ENCODE measurements at regions not wholly inside any gene's neighbourhood (a gene's known extent, or its start where the extent isn't known, plus 50 kb on each side); places are given as distances from the start of the nearest gene placed in this dataset.

- DNase-seq (no peak), FAIRE-seq (no peak)
- no peaks in the 10 kb centered on the region for H3K4me1 ChIP-seq (ENCODE audit: control insufficient read depth in 3 of 3, insufficient read depth in 2 of 3, low read depth in 1 of 3, low read length in 2 of 3)
Observed at GRCh38 chr2:12231288-12231687, 484.9 kb downstream of the LPIN1 start.

GRCh38 chr2:12232876-12233275 lies 483.9 kb upstream of the TRIB2 start:
- H3K27me3 ChIP-seq (ENCODE audit: control insufficient read depth in 3 of 3, insufficient read depth in 3 of 3, low read length in 3 of 3), result no peaks in the 10 kb centered on the region
- no peaks in the 10 kb centered on the region for H3K9me3 ChIP-seq (ENCODE audit: control insufficient read depth in 2 of 2, insufficient read depth in 1 of 2, low read depth in 1 of 2, low read length in 1 of 2)
- H3K27ac ChIP-seq (ENCODE audit: low read depth in 1 of 3, low read length in 2 of 3), result no peak overlapping the region
- DNase-seq (no peak), FAIRE-seq (no peak)
- no peaks in the 10 kb centered on the region for H3K4me1 ChIP-seq (ENCODE audit: control insufficient read depth in 3 of 3, insufficient read depth in 2 of 3, low read depth in 1 of 3, low read length in 2 of 3)
- H3K4me3 ChIP-seq (ENCODE audit: low read depth in 1 of 3, low read length in 3 of 3), result no peak overlapping the region
- H3K36me3 ChIP-seq (ENCODE audit: control insufficient read depth in 3 of 3, insufficient read depth in 2 of 3, low read depth in 1 of 3, low read length in 3 of 3), result no peaks in the 10 kb centered on the region
- WGBS, 3 donors, result 49 to 63% (median 59%) methylated on average over 3 of the region's 3 CpGs

More at GRCh38 chr2:12231288-12231687, 484.9 kb downstream of the LPIN1 start:
- H3K27me3 ChIP-seq (ENCODE audit: control insufficient read depth in 3 of 3, insufficient read depth in 3 of 3, low read length in 3 of 3), result no peaks in the 10 kb centered on the region
- no peak overlapping the region for H3K27ac ChIP-seq (ENCODE audit: low read depth in 1 of 3, low read length in 2 of 3)
- no peaks in the 10 kb centered on the region for H3K36me3 ChIP-seq (ENCODE audit: control insufficient read depth in 3 of 3, insufficient read depth in 2 of 3, low read depth in 1 of 3, low read length in 3 of 3)
- no peak overlapping the region for H3K4me3 ChIP-seq (ENCODE audit: low read depth in 1 of 3, low read length in 3 of 3)
- WGBS, 3 donors, result 70 to 87% (median 79%) methylated on average over 2 of the region's 2 CpGs
- no peaks in the 10 kb centered on the region for H3K9me3 ChIP-seq (ENCODE audit: control insufficient read depth in 2 of 2, insufficient read depth in 1 of 2, low read depth in 1 of 2, low read length in 1 of 2)

- WGBS, 3 donors, result 58 to 79% (median 76%) methylated on average over 4 of the region's 4 CpGs
- H3K36me3 ChIP-seq (ENCODE audit: control insufficient read depth in 3 of 3, insufficient read depth in 2 of 3, low read depth in 1 of 3, low read length in 3 of 3), result no peaks in the 10 kb centered on the region
- H3K4me1 ChIP-seq (ENCODE audit: control insufficient read depth in 3 of 3, insufficient read depth in 2 of 3, low read depth in 1 of 3, low read length in 2 of 3), result no peaks in the 10 kb centered on the region
- no peak for FAIRE-seq
- no peak overlapping the region for H3K4me3 ChIP-seq (ENCODE audit: low read depth in 1 of 3, low read length in 3 of 3)
- H3K9me3 ChIP-seq (ENCODE audit: control insufficient read depth in 2 of 2, insufficient read depth in 1 of 2, low read depth in 1 of 2, low read length in 1 of 2), result no peaks in the 10 kb centered on the region
- H3K27me3 ChIP-seq (ENCODE audit: control insufficient read depth in 3 of 3, insufficient read depth in 3 of 3, low read length in 3 of 3), result no peaks in the 10 kb centered on the region
- no peak for DNase-seq
- H3K27ac ChIP-seq (ENCODE audit: low read depth in 1 of 3, low read length in 2 of 3), result no peak overlapping the region
Observed at GRCh38 chr2:12236136-12236844, 480.4 kb upstream of the TRIB2 start.

- H3K4me3 ChIP-seq (ENCODE audit: low read depth in 1 of 3, low read length in 3 of 3), result no peak overlapping the region
- H3K9me3 ChIP-seq (ENCODE audit: control insufficient read depth in 2 of 2, insufficient read depth in 1 of 2, low read depth in 1 of 2, low read length in 1 of 2), result no peaks in the 10 kb centered on the region
- no peak overlapping the region for H3K27ac ChIP-seq (ENCODE audit: low read depth in 1 of 3, low read length in 2 of 3)
- H3K4me1 ChIP-seq (ENCODE audit: control insufficient read depth in 3 of 3, insufficient read depth in 2 of 3, low read depth in 1 of 3, low read length in 2 of 3), result no peaks in the 10 kb centered on the region
- no peaks in the 10 kb centered on the region for H3K27me3 ChIP-seq (ENCODE audit: control insufficient read depth in 3 of 3, insufficient read depth in 3 of 3, low read length in 3 of 3)
- DNase-seq (no peak), FAIRE-seq (no peak)
- no peaks in the 10 kb centered on the region for H3K36me3 ChIP-seq (ENCODE audit: control insufficient read depth in 3 of 3, insufficient read depth in 2 of 3, low read depth in 1 of 3, low read length in 3 of 3)
Observed at GRCh38 chr2:12240206-12240605, 476.5 kb upstream of the TRIB2 start.

GRCh38 chr2:12243381-12243780 lies 473.4 kb upstream of the TRIB2 start:
- no peak for DNase-seq
- WGBS, 3 donors, result 81 to 93% (median 91%) methylated on average over 2 of the region's 2 CpGs
- H3K36me3 ChIP-seq (ENCODE audit: control insufficient read depth in 3 of 3, insufficient read depth in 2 of 3, low read depth in 1 of 3, low read length in 3 of 3), result no peaks in the 10 kb centered on the region
- no peaks in the 10 kb centered on the region for H3K4me1 ChIP-seq (ENCODE audit: control insufficient read depth in 3 of 3, insufficient read depth in 2 of 3, low read depth in 1 of 3, low read length in 2 of 3)
- no peak for FAIRE-seq
- no peaks in the 10 kb centered on the region for H3K27me3 ChIP-seq (ENCODE audit: control insufficient read depth in 3 of 3, insufficient read depth in 3 of 3, low read length in 3 of 3)
- no peaks in the 10 kb centered on the region for H3K9me3 ChIP-seq (ENCODE audit: control insufficient read depth in 2 of 2, insufficient read depth in 1 of 2, low read depth in 1 of 2, low read length in 1 of 2)
- no peak overlapping the region for H3K4me3 ChIP-seq (ENCODE audit: low read depth in 1 of 3, low read length in 3 of 3)
- no peak overlapping the region for H3K27ac ChIP-seq (ENCODE audit: low read depth in 1 of 3, low read length in 2 of 3)

GRCh38 chr2:12244070-12244469 lies 472.7 kb upstream of the TRIB2 start:
- no peaks in the 10 kb centered on the region for H3K9me3 ChIP-seq (ENCODE audit: control insufficient read depth in 2 of 2, insufficient read depth in 1 of 2, low read depth in 1 of 2, low read length in 1 of 2)
- H3K4me3 ChIP-seq (ENCODE audit: low read depth in 1 of 3, low read length in 3 of 3), result no peak overlapping the region
- no peaks in the 10 kb centered on the region for H3K27me3 ChIP-seq (ENCODE audit: control insufficient read depth in 3 of 3, insufficient read depth in 3 of 3, low read length in 3 of 3)
- H3K27ac ChIP-seq (ENCODE audit: low read depth in 1 of 3, low read length in 2 of 3), result no peak overlapping the region
- H3K36me3 ChIP-seq (ENCODE audit: control insufficient read depth in 3 of 3, insufficient read depth in 2 of 3, low read depth in 1 of 3, low read length in 3 of 3), result no peaks in the 10 kb centered on the region
- DNase-seq (no peak), FAIRE-seq (no peak)
- WGBS, 3 donors, result 27 to 67% (median 35%) methylated on average over 3 of the region's 3 CpGs
- H3K4me1 ChIP-seq (ENCODE audit: control insufficient read depth in 3 of 3, insufficient read depth in 2 of 3, low read depth in 1 of 3, low read length in 2 of 3), result no peaks in the 10 kb centered on the region

GRCh38 chr2:12251121-12251520 lies 465.6 kb upstream of the TRIB2 start:
- 90 to 96% (median 93%) methylated on average over 2 of the region's 2 CpGs for WGBS, 3 donors
- Histone ChIP-seq H3K4me1 (ENCODE audit: control insufficient read depth in 3 of 3, insufficient read depth in 2 of 3, low read depth in 1 of 3, low read length in 2 of 3) (no peaks in the 10 kb centered on the region), H3K27me3 (ENCODE audit: control insufficient read depth in 3 of 3, insufficient read depth in 3 of 3, low read length in 3 of 3) (no peaks in the 10 kb centered on the region), H3K27ac (ENCODE audit: low read depth in 1 of 3, low read length in 2 of 3) (no peak overlapping the region), H3K36me3 (ENCODE audit: control insufficient read depth in 3 of 3, insufficient read depth in 2 of 3, low read depth in 1 of 3, low read length in 3 of 3) (no peaks in the 10 kb centered on the region), H3K9me3 (ENCODE audit: control insufficient read depth in 2 of 2, insufficient read depth in 1 of 2, low read depth in 1 of 2, low read length in 1 of 2) (no peaks in the 10 kb centered on the region), H3K4me3 (ENCODE audit: low read depth in 1 of 3, low read length in 3 of 3) (no peak overlapping the region)
- DNase-seq, result no peak
- no peak for FAIRE-seq

- H3K27me3 ChIP-seq (ENCODE audit: control insufficient read depth in 3 of 3, insufficient read depth in 3 of 3, low read length in 3 of 3), result no peaks in the 10 kb centered on the region
- no peaks in the 10 kb centered on the region for H3K36me3 ChIP-seq (ENCODE audit: control insufficient read depth in 3 of 3, insufficient read depth in 2 of 3, low read depth in 1 of 3, low read length in 3 of 3)
- no peaks in the 10 kb centered on the region for H3K4me1 ChIP-seq (ENCODE audit: control insufficient read depth in 3 of 3, insufficient read depth in 2 of 3, low read depth in 1 of 3, low read length in 2 of 3)
- no peak overlapping the region for H3K4me3 ChIP-seq (ENCODE audit: low read depth in 1 of 3, low read length in 3 of 3)
- FAIRE-seq (no peak), DNase-seq (no peak)
- no peaks in the 10 kb centered on the region for H3K9me3 ChIP-seq (ENCODE audit: control insufficient read depth in 2 of 2, insufficient read depth in 1 of 2, low read depth in 1 of 2, low read length in 1 of 2)
- no peak overlapping the region for H3K27ac ChIP-seq (ENCODE audit: low read depth in 1 of 3, low read length in 2 of 3)
Observed at GRCh38 chr2:12251749-12252148, 465.0 kb upstream of the TRIB2 start.

- Histone ChIP-seq H3K36me3 (ENCODE audit: control insufficient read depth in 3 of 3, insufficient read depth in 2 of 3, low read depth in 1 of 3, low read length in 3 of 3) (no peaks in the 10 kb centered on the region), H3K4me1 (ENCODE audit: control insufficient read depth in 3 of 3, insufficient read depth in 2 of 3, low read depth in 1 of 3, low read length in 2 of 3) (no peaks in the 10 kb centered on the region), H3K27me3 (ENCODE audit: control insufficient read depth in 3 of 3, insufficient read depth in 3 of 3, low read length in 3 of 3) (no peaks in the 10 kb centered on the region), H3K4me3 (ENCODE audit: low read depth in 1 of 3, low read length in 3 of 3) (no peak overlapping the region), H3K27ac (ENCODE audit: low read depth in 1 of 3, low read length in 2 of 3) (no peak overlapping the region), H3K9me3 (ENCODE audit: control insufficient read depth in 2 of 2, insufficient read depth in 1 of 2, low read depth in 1 of 2, low read length in 1 of 2) (no peaks in the 10 kb centered on the region)
- DNase-seq (no peak), FAIRE-seq (no peak)
- 91 to 94% (median 93%) methylated on average over 2 of the region's 2 CpGs for WGBS, 3 donors
Observed at GRCh38 chr2:12253167-12253778, 463.5 kb upstream of the TRIB2 start.
